GM21528 (cell line): ENCODE measurements at regions not wholly inside any gene's neighbourhood (a gene's known extent, or its start where the extent isn't known, plus 50 kb on each side); places are given as distances from the start of the nearest gene placed in this dataset.
"Not testable (repeated sequence)": the region's sequence is repeated elsewhere in the genome, so short reads cannot be mapped to it uniquely, and the experiment has no call there.

ENCODE experiments used
- ATAC-seq: cut with Tn5 transposase; IDR thresholded peaks from one replicate; pipeline ENCODE4 v1.9.1; 2021; ENCODE audit warnings: mild to moderate bottlenecking, moderate library complexity; ENCODE audit not compliant: unreplicated experiment, low FRiP score

- no peak for ATAC-seq
These were observed 85.6 kb upstream of the SNX7 start for GRCh38 chr1:98575955-98576354.

GRCh38 chr1:98565951-98566350, 95.6 kb upstream of the SNX7 start:
- no peak for ATAC-seq

GRCh38 chr1:98559291-98559690, 102.2 kb upstream of the SNX7 start:
- no peak for ATAC-seq

GRCh38 chr1:98557895-98558294, 103.6 kb upstream of the SNX7 start:
- ATAC-seq: no peak

- no peak for ATAC-seq
These were observed 104.9 kb upstream of the SNX7 start for GRCh38 chr1:98556521-98557158.

- no peak for ATAC-seq
These were observed 105.7 kb upstream of the SNX7 start for GRCh38 chr1:98555814-98556213.

GRCh38 chr1:98552576-98553074, 108.9 kb upstream of the SNX7 start:
- not testable (repeated sequence) for ATAC-seq

- no peak for ATAC-seq
These were observed 111.4 kb upstream of the SNX7 start for GRCh38 chr1:98550076-98550475.

- no peak for ATAC-seq
These were observed 115.2 kb upstream of the SNX7 start for GRCh38 chr1:98546319-98546718.

GRCh38 chr1:98538106-98538505, 123.4 kb upstream of the SNX7 start:
- ATAC-seq: no peak

- ATAC-seq: no peak
These were observed 138.3 kb upstream of the SNX7 start for GRCh38 chr1:98523256-98523655.

- ATAC-seq: no peak
These were observed 145.2 kb upstream of the SNX7 start for GRCh38 chr1:98516306-98516705.

- ATAC-seq: no peak
These were observed 145.8 kb upstream of the SNX7 start for GRCh38 chr1:98515744-98516143.

GRCh38 chr1:98512216-98512615, 149.3 kb upstream of the SNX7 start:
- ATAC-seq: not testable (repeated sequence)

GRCh38 chr1:98503771-98504170, 157.8 kb upstream of the SNX7 start:
- no peak for ATAC-seq

- no peak for ATAC-seq
These were observed 158.6 kb upstream of the SNX7 start for GRCh38 chr1:98502937-98503336.

- no peak for ATAC-seq
These were observed 161.2 kb upstream of the SNX7 start for GRCh38 chr1:98500324-98500723.

- ATAC-seq: no peak
These were observed 162.9 kb upstream of the SNX7 start for GRCh38 chr1:98498651-98499050.

GRCh38 chr1:98497497-98497896, 164.0 kb upstream of the SNX7 start:
- no peak for ATAC-seq

GRCh38 chr1:98496256-98496995, 165.1 kb upstream of the SNX7 start:
- ATAC-seq: no peak

GRCh38 chr1:98493469-98493868, 168.1 kb upstream of the SNX7 start:
- ATAC-seq: no peak

GRCh38 chr1:98490099-98490498, 171.4 kb upstream of the SNX7 start:
- ATAC-seq: peak; percentile 55
